OCI-LY7 (cell line): ENCODE measurements at regions not wholly inside any gene's neighbourhood (a gene's known extent, or its start where the extent isn't known, plus 50 kb on each side); places are given as distances from the start of the nearest gene placed in this dataset.

Experiments
- BruUV-seq: library from RNA; stranded (reverse); fragments of 400-500 nt; replicated peaks from 2 replicates; lab custom pipeline; 2021; lab: Mats Ljungman, UMichigan
- CTCF ChIA-PET: fragments of 300-600 bp; sonication (Branson Sonifier 250); formaldehyde crosslinking; loops from one replicate; lab custom pipeline; 2022; ENCODE audit warnings: antibody characterized with exemption; ENCODE audit not compliant: unreplicated experiment; lab: Charles Lee
- POLR2A ChIA-PET: fragments of 300-600 bp; sonication (Branson Sonifier 250); formaldehyde crosslinking; loops from one replicate; lab custom pipeline; 2022; ENCODE audit warnings: antibody characterized with exemption; lab: Charles Lee
- DNase-seq: peaks from one replicate; pipeline ENCODE4 v3.0.0-alpha.2; 2015; ENCODE audit warnings: low spot score
- H2AFZ ChIP-seq: fragments of 200-600 bp; sonication (generic), shearing (Covaris generic); 2 replicates; pipeline ENCODE4 v1.6.1; 2014; ENCODE audit warnings: mild to moderate bottlenecking, antibody characterized with exemption, low read length, moderate library complexity
- H3K27ac ChIP-seq: fragments of 200-600 bp; sonication (generic); 2 replicates; pipeline ENCODE4 v1.5.1; 2014; ENCODE audit warnings: mixed run types, low read depth, mild to moderate bottlenecking, moderate library complexity, low read length, inconsistent platforms; ENCODE audit not compliant: poor library complexity, severe bottlenecking
- H3K36me3 ChIP-seq: fragments of 200-600 bp; sonication (generic); 2 replicates; pipeline ENCODE4 v1.6.1; 2014; ENCODE audit warnings: mild to moderate bottlenecking, antibody characterized with exemption, low read length, moderate library complexity, mixed read lengths; ENCODE audit not compliant: insufficient read depth
- H3K4me1 ChIP-seq: fragments of 200-600 bp; sonication (generic); 2 replicates; pipeline ENCODE4 v1.5.1; 2014; ENCODE audit warnings: mild to moderate bottlenecking, low read length; ENCODE audit not compliant: insufficient read depth, poor library complexity, severe bottlenecking
- H3K4me2 ChIP-seq: fragments of 200-600 bp; sonication (generic); 2 replicates; pipeline ENCODE4 v1.6.1; 2014; ENCODE audit warnings: mild to moderate bottlenecking, low read length
- H3K4me3 ChIP-seq: fragments of 200-600 bp; sonication (generic); 2 replicates; pipeline ENCODE4 v1.5.1; 2014; ENCODE audit warnings: mild to moderate bottlenecking, low read depth, low read length; ENCODE audit not compliant: poor library complexity, severe bottlenecking
- H3K79me2 ChIP-seq: fragments of 200-600 bp; sonication (generic); 2 replicates; pipeline ENCODE4 v1.6.1; 2016; ENCODE audit warnings: low read depth, mild to moderate bottlenecking, low read length, moderate library complexity, mixed read lengths; ENCODE audit not compliant: insufficient read depth
- H3K9me2 ChIP-seq: fragments of 200-600 bp; sonication (generic); 2 replicates; pipeline ENCODE4 v1.6.1; 2016; ENCODE audit warnings: mild to moderate bottlenecking, low read length, mixed read lengths; ENCODE audit not compliant: insufficient read depth
- H3K9me3 ChIP-seq: fragments of 200-600 bp; sonication (generic); 2 replicates; pipeline ENCODE4 v1.6.1; 2014; ENCODE audit warnings: mild to moderate bottlenecking, mixed run types, low read length, mixed read lengths
- H4K20me1 ChIP-seq: fragments of 200-600 bp; sonication (generic); 2 replicates; pipeline ENCODE4 v1.6.1; 2014; ENCODE audit warnings: mild to moderate bottlenecking, antibody characterized with exemption, low read length, moderate library complexity, mixed read lengths; ENCODE audit not compliant: insufficient read depth
- EZH2phosphoT487 ChIP-seq: fragments of 200-600 bp; sonication (generic); IDR thresholded peaks from 2 replicates; pipeline ENCODE4 v1.6.1; 2018; ENCODE audit warnings: low read depth, borderline replicate concordance, mild to moderate bottlenecking, mixed run types, antibody characterized with exemption, low read length, moderate library complexity, mixed read lengths
- intact Hi-C: fragments of 100-400 bp; cut with micrococcal nuclease; formaldehyde crosslinking; loops from one replicate; pipeline ENCODE4 v1.10.0; 2022; ENCODE audit not compliant: unreplicated experiment
- TF ChIP-seq, protein P1 (sequence below): fragments of 200-600 bp; sonication (generic); conservative IDR thresholded peaks from 2 replicates; pipeline ENCODE4 v1.5.1; 2014; ENCODE audit warnings: mild to moderate bottlenecking, antibody characterized with exemption, low read length, moderate library complexity, mixed read lengths

GRCh38 chr13:79915114-79915811 is 425.7 kb downstream of the SPRY2 start:
- DNase-seq: no peak
- BruUV-seq: no TSS peak
- H4K20me1 ChIP-seq: no peaks in the 10 kb centered on the region
- no peaks in the 10 kb centered on the region for H3K36me3 ChIP-seq
- no peak for TF ChIP-seq EZH2phosphoT487
- TF ChIP-seq, protein P1, sequence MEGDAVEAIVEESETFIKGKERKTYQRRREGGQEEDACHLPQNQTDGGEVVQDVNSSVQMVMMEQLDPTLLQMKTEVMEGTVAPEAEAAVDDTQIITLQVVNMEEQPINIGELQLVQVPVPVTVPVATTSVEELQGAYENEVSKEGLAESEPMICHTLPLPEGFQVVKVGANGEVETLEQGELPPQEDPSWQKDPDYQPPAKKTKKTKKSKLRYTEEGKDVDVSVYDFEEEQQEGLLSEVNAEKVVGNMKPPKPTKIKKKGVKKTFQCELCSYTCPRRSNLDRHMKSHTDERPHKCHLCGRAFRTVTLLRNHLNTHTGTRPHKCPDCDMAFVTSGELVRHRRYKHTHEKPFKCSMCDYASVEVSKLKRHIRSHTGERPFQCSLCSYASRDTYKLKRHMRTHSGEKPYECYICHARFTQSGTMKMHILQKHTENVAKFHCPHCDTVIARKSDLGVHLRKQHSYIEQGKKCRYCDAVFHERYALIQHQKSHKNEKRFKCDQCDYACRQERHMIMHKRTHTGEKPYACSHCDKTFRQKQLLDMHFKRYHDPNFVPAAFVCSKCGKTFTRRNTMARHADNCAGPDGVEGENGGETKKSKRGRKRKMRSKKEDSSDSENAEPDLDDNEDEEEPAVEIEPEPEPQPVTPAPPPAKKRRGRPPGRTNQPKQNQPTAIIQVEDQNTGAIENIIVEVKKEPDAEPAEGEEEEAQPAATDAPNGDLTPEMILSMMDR: no peak
- H3K4me2 ChIP-seq: no peak overlapping the region
- POLR2A ChIA-PET: no interaction called here
- H3K27ac ChIP-seq: no peak overlapping the region
- H3K9me2 ChIP-seq: no peaks in the 10 kb centered on the region
- no peaks in the 10 kb centered on the region for H3K4me1 ChIP-seq
- CTCF ChIA-PET: no interaction called here
- no peak overlapping the region for H2AFZ ChIP-seq
- no peak overlapping the region for H3K4me3 ChIP-seq
- intact Hi-C loops: no loop called here
- no peaks in the 10 kb centered on the region for H3K79me2 ChIP-seq
- no peaks in the 10 kb centered on the region for H3K9me3 ChIP-seq

DNA sequence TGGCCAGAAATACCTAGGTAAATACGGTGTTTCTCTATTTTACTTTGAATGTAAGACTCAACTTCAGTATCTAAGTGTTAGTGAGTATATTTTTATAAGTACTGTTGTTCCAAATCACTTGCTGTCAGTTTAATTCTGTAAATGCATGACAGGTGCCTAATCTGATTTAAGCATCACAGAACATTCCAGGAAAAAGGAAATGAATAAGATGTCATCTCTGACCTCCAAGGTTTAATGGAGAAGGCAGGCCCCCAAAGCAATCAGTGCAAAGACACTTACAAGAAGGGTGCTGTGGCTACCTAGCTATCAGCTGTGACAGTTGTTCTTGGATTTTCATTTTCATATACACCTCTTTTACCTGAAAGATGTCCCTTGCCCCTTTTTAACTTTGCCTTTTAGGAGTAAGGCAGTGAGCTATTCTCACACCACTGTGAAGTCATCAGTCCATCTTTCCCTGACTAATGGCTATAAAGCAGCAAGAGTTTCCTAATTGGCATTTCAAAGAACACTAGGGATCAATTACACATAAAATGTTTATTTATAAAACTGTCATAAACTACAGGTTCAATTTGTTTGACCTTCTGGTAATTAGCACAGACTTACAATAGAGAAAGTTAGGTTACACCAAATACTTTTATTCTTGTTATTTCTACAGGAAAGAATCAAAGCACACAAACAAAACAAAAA is 427.6 kb downstream of the SPRY2 start:
- DNase-seq: no peak
- ChIA-PET POLR2A (interaction anchor here (0.6 to 1.3 kb wide), 2 partner anchors 24 to 337 kb away, joined by 3 read pairs; no protein-coding TSS in a partner anchor), CTCF (no interaction called here)
- no peaks in the 10 kb centered on the region for H3K4me1 ChIP-seq
- H3K9me2 ChIP-seq: no peaks in the 10 kb centered on the region
- no peak overlapping the region for H2AFZ ChIP-seq
- H4K20me1 ChIP-seq: no peaks in the 10 kb centered on the region
- BruUV-seq: no TSS peak
- H3K4me3 ChIP-seq: no peak overlapping the region
- no peaks in the 10 kb centered on the region for H3K9me3 ChIP-seq
- no peak overlapping the region for H3K4me2 ChIP-seq
- TF ChIP-seq, protein P1: no peak
- TF ChIP-seq EZH2phosphoT487: no peak
- intact Hi-C loops: no loop called here
- no peaks in the 10 kb centered on the region for H3K79me2 ChIP-seq
- no peak overlapping the region for H3K27ac ChIP-seq
- no peaks in the 10 kb centered on the region for H3K36me3 ChIP-seq

DNA sequence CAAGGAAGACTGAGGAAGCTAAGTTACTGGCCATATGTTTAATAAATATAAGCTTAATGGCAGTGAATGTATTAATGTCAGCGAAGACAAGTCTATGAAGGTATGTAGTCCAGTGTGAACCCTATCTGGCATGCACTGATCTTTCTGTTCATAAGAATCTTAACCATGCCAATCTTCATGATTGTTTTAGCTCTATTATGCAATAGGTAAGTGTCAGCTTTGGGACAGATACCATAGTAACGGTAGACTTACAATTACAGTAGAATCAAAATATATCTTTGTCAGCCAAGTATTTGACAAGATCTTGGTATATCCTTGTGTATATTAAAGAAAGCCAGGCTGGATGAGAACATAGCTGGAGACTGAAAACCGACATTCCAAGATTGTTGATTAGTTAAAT is 428.5 kb downstream of the SPRY2 start:
- Histone ChIP-seq H3K4me3 (no peak overlapping the region), H3K4me1 (no peaks in the 10 kb centered on the region), H3K79me2 (no peaks in the 10 kb centered on the region), H3K9me3 (no peaks in the 10 kb centered on the region), H3K36me3 (no peaks in the 10 kb centered on the region), H2AFZ (no peak overlapping the region), H4K20me1 (no peaks in the 10 kb centered on the region), H3K9me2 (no peaks in the 10 kb centered on the region), H3K27ac (no peak overlapping the region), H3K4me2 (no peak overlapping the region)
- ChIA-PET CTCF (no interaction called here), POLR2A (interaction anchor here (1.3 kb wide), 1 partner anchor 24 kb away, joined by 3 read pairs; no protein-coding TSS in a partner anchor)
- intact Hi-C loops: no loop called here
- no TSS peak for BruUV-seq
- no peak for DNase-seq
- TF ChIP-seq, protein P1: no peak
- TF ChIP-seq EZH2phosphoT487: no peak
